Sigmoid colon (tissue), 6 donors: ENCODE measurements at regions not wholly inside any gene's neighbourhood (a gene's known extent, or its start where the extent isn't known, plus 50 kb on each side); places are given as distances from the start of the nearest gene placed in this dataset.

ENCODE experiments used
- DNase-seq: peaks from one replicate; pipeline ENCODE4 v3.0.0-alpha.2; 2019
- H3K27ac ChIP-seq, 4 donors: fragments of 200-600 bp; sonication (generic); one replicate each; pipeline ENCODE4 v1.5.1; 2016 to 2019; ENCODE audit warnings: mild to moderate bottlenecking in 1 of 4
- H3K27me3 ChIP-seq, 3 donors: fragments of 200-600 bp; sonication (generic); one replicate each; pipeline ENCODE4 v1.5.1; 2019; ENCODE audit warnings: mild to moderate bottlenecking in 1 of 3
- H3K36me3 ChIP-seq, 4 donors: fragments of 200-600 bp; sonication (generic); one replicate each; pipeline ENCODE4 v1.5.1; 2016 to 2019
- H3K4me1 ChIP-seq, 4 donors: fragments of 200-600 bp; sonication (generic); one replicate each; pipeline ENCODE4 v1.5.1; 2017 to 2019
- H3K4me3 ChIP-seq, 4 donors: fragments of 200-600 bp; sonication (generic); one replicate each; pipeline ENCODE4 v1.5.1; 2017 to 2019; ENCODE audit warnings: mild to moderate bottlenecking in 2 of 4, moderate library complexity in 1 of 4
- H3K9me3 ChIP-seq, 4 donors: fragments of 200-600 bp in 3 of 4; sonication (generic) in 3 of 4; one replicate each; pipeline versions ENCODE4 v1.5.1 to v1.6.1; 2013 to 2019
- CTCF ChIP-seq, 4 experiments: fragments of 450-650 bp in 3 of 4; fragments of 200-600 bp in 1 of 4; IDR thresholded peaks; one replicate each; pipeline ENCODE4 v1.5.1; 2016 to 2019; ENCODE audit warnings: antibody characterized with exemption in 4 of 4, mild to moderate bottlenecking in 3 of 4, moderate library complexity in 2 of 4
- EP300 ChIP-seq, 4 donors: sonication (generic); formaldehyde crosslinking; IDR thresholded peaks; one replicate each; pipeline ENCODE4 v1.6.1; 2017; ENCODE audit warnings: antibody characterized with exemption in 4 of 4
- POLR2A ChIP-seq, 2 donors: fragments of 450-650 bp; IDR thresholded peaks; one replicate each; pipeline ENCODE4 v1.6.1; 2016; ENCODE audit warnings: antibody characterized with exemption in 2 of 2, mild to moderate bottlenecking in 2 of 2, moderate library complexity in 2 of 2
- POLR2AphosphoS5 ChIP-seq, 4 donors: sonication (generic); formaldehyde crosslinking; IDR thresholded peaks; one replicate each; pipeline ENCODE4 v1.6.1; 2017; ENCODE audit warnings: antibody characterized with exemption in 4 of 4
- WGBS, 2 donors: extraction: QIAGEN DNeasy Blood & Tissue Kit; methylation state at CpG; one replicate each; pipeline ENCODE4 v1.1.7; 2013; 5-methylcytosine and 5-hydroxymethylcytosine counted together
- intact Hi-C: fragments of 100-400 bp; cut with DNase I; formaldehyde crosslinking; loops from one replicate; pipeline ENCODE4 v1.15.1; 2023
- donor health status: healthy with polysubstance abuse.
- donor health status: healthy.

- intact Hi-C loops, result no loop called here
- H3K4me1 ChIP-seq, result no peaks in the 10 kb centered on the region
These were observed 551.6 kb downstream of the COL12A1 start for GRCh38 chr6:74654296-74654695.

GRCh38 chr6:74651948-74652842 is 553.7 kb downstream of the COL12A1 start:
- H3K27ac ChIP-seq, result no peak overlapping the region
- no peaks in the 10 kb centered on the region for H3K9me3 ChIP-seq
- TF ChIP-seq EP300 (IDR thresholded peaks at IDR 0.05) (no peak), POLR2A (IDR thresholded peaks at IDR 0.05) (no peak), POLR2AphosphoS5 (IDR thresholded peaks at IDR 0.05) (no peak)
- 67 to 81% methylated on average over 5 of the region's 5 CpGs for WGBS, 2 donors
- intact Hi-C loops, result no loop called here
- no peak for DNase-seq
- no peaks in the 10 kb centered on the region for H3K4me1 ChIP-seq
- no peaks in the 10 kb centered on the region for H3K36me3 ChIP-seq
- no peak overlapping the region for H3K4me3 ChIP-seq
- H3K27me3 ChIP-seq, result no peaks in the 10 kb centered on the region

More at GRCh38 chr6:74654296-74654695, 551.6 kb downstream of the COL12A1 start:
- Histone ChIP-seq H3K36me3 (no peaks in the 10 kb centered on the region), H3K9me3 (no peaks in the 10 kb centered on the region), H3K27me3 (no peaks in the 10 kb centered on the region), H3K27ac (no peak overlapping the region), H3K4me3 (no peak overlapping the region)
- TF ChIP-seq POLR2A (IDR thresholded peaks at IDR 0.05), result no peak
- no peak for TF ChIP-seq POLR2AphosphoS5 (IDR thresholded peaks at IDR 0.05)
- TF ChIP-seq EP300 (IDR thresholded peaks at IDR 0.05), result no peak
- TF ChIP-seq CTCF (IDR thresholded peaks at IDR 0.05), result no peak
- DNase-seq, result no peak

DNA sequence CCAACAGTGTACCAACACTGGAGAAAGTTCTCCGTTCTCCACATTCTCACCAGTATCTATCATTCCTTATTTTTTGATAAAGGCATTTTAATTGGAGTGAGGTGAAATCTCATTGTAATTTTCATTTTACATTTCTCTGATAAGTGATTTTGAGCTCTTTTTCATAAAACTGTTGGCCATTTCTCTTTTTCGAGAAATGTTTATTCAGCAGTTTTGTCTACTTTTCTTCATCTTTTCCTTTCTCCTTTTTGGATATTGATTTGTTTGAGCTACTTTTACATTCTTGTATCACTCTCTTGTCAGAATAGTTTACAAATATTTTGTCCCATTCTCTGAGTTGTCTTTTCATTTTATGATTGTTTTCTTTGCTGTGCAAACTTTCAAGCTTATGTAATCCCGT is 555.2 kb downstream of the COL12A1 start:
- Histone ChIP-seq H3K9me3 (no peaks in the 10 kb centered on the region), H3K4me3 (no peak overlapping the region), H3K27me3 (no peaks in the 10 kb centered on the region), H3K4me1 (no peaks in the 10 kb centered on the region), H3K27ac (no peak overlapping the region), H3K36me3 (no peaks in the 10 kb centered on the region)
- intact Hi-C loops, result no loop called here
- TF ChIP-seq CTCF (IDR thresholded peaks at IDR 0.05), result no peak
- 74 to 81% methylated on average over 3 of the region's 3 CpGs for WGBS, 2 donors
- no peak for DNase-seq

GRCh38 chr6:74646461-74646860 is 559.4 kb downstream of the COL12A1 start:
- H3K9me3 ChIP-seq, result no peaks in the 10 kb centered on the region
- H3K4me3 ChIP-seq, result no peak overlapping the region
- no peak for DNase-seq
- TF ChIP-seq EP300 (IDR thresholded peaks at IDR 0.05) (no peak), POLR2AphosphoS5 (IDR thresholded peaks at IDR 0.05) (no peak), CTCF (IDR thresholded peaks at IDR 0.05) (no peak), POLR2A (IDR thresholded peaks at IDR 0.05) (no peak)
- 96 to 97% methylated on average over 1 of the region's 1 CpG for WGBS, 2 donors
- no peaks in the 10 kb centered on the region for H3K36me3 ChIP-seq
- no peaks in the 10 kb centered on the region for H3K4me1 ChIP-seq
- no peak overlapping the region for H3K27ac ChIP-seq
- intact Hi-C loops, result no loop called here
- H3K27me3 ChIP-seq, result no peaks in the 10 kb centered on the region

DNA sequence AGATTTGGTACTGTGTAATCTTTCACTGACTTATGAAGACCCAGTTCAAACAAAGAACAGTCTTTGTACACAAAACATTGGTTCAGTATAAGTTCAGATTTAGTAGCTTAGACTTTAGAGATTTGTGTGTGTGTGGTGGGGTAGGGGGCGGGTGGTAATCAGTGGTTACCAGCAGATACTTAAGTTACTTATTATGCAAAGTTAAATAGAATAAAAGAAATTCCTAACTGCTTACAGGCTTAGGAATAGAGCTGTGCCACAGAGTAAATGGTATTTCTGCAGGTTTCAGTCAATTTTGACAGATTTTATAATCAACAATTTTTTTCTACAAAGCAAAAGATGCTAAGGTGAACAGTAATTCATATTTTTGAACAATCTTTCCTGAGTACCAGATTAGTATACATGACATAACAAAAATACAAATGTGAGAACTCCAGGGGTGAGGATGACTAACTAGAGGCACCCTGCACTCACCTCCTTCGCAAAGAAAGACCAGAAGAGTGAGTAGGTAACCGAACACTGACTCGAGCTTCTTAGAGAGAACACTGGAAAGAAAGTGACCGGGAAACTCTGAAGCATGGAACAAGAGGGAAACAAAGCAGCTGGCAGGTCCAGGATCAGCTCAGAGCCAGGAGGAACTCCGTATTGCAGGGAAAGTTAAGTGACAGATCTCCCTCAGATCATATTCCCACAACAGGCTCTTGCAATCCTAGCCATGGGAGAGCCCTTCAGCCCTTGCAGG is 560.6 kb downstream of the COL12A1 start:
- TF ChIP-seq EP300 (IDR thresholded peaks at IDR 0.05), result no peak
- Histone ChIP-seq H3K4me1 (no peaks in the 10 kb centered on the region), H3K27ac (no peak overlapping the region), H3K36me3 (no peaks in the 10 kb centered on the region), H3K9me3 (no peaks in the 10 kb centered on the region), H3K27me3 (no peaks in the 10 kb centered on the region), H3K4me3 (no peak overlapping the region)
- WGBS, 2 donors, result 76 to 86% methylated on average over 6 of the region's 6 CpGs
- intact Hi-C loops, result no loop called here
- no peak for DNase-seq
